Breast epithelium (tissue), 4 donors: ENCODE measurements at regions not wholly inside any gene's neighbourhood (a gene's known extent, or its start where the extent isn't known, plus 50 kb on each side); places are given as distances from the start of the nearest gene placed in this dataset.

Experiments
- DNase-seq, 2 donors: peaks; one replicate each; pipeline ENCODE4 v3.0.0-alpha.2; 2019; ENCODE audit warnings: low spot score in 2 of 2
- H3K27ac ChIP-seq, 2 donors: fragments of 200-600 bp; sonication (generic) in 1 of 2; one replicate each; pipeline ENCODE4 v1.5.1; 2016 to 2019; ENCODE audit warnings: mild to moderate bottlenecking in 1 of 2
- H3K27me3 ChIP-seq, 2 donors: fragments of 200-600 bp; sonication (generic) in 1 of 2; one replicate each; pipeline versions ENCODE4 v1.5.1 to v1.6.0; 2017 to 2019; ENCODE audit warnings: control low read depth in 1 of 2, mild to moderate bottlenecking in 1 of 2
- H3K36me3 ChIP-seq: fragments of 200-600 bp; one replicate; pipeline ENCODE4 v1.5.1; 2019
- H3K4me1 ChIP-seq, 2 donors: fragments of 200-600 bp; sonication (generic); one replicate each; pipeline ENCODE4 v1.5.1; 2016 to 2019; ENCODE audit warnings: control low read depth in 1 of 2
- H3K4me3 ChIP-seq, 3 donors: fragments of 200-600 bp; sonication (generic); 1 replicate in 2 of 3; 2 replicates in 1 of 3; pipeline ENCODE4 v1.5.1; 2016 to 2019; ENCODE audit warnings: mild to moderate bottlenecking in 3 of 3, moderate library complexity in 2 of 3
- H3K9me3 ChIP-seq, 2 donors: fragments of 200-600 bp; sonication (generic) in 1 of 2; one replicate each; pipeline ENCODE4 v1.5.1; 2016 to 2019; ENCODE audit warnings: control low read depth in 1 of 2
- CTCF ChIP-seq, 3 donors: fragments of 450-650 bp; IDR thresholded peaks; one replicate each; pipeline ENCODE4 v1.5.1; 2016 to 2017; ENCODE audit warnings: antibody characterized with exemption in 3 of 3, mild to moderate bottlenecking in 3 of 3, moderate library complexity in 3 of 3
- POLR2A ChIP-seq: fragments of 450-650 bp; IDR thresholded peaks from one replicate; pipeline ENCODE4 v1.6.1; 2016; ENCODE audit warnings: antibody characterized with exemption, mild to moderate bottlenecking, moderate library complexity
- POLR2AphosphoS5 ChIP-seq, 3 donors: sonication (generic); formaldehyde crosslinking; IDR thresholded peaks; one replicate each; pipeline ENCODE4 v1.6.1; 2017; ENCODE audit warnings: antibody characterized with exemption in 3 of 3
- intact Hi-C: fragments of 100-400 bp; cut with DNase I; formaldehyde crosslinking; loops from one replicate; pipeline ENCODE4 v1.15.1; 2023; ENCODE audit warnings: low total_unique reads

DNA sequence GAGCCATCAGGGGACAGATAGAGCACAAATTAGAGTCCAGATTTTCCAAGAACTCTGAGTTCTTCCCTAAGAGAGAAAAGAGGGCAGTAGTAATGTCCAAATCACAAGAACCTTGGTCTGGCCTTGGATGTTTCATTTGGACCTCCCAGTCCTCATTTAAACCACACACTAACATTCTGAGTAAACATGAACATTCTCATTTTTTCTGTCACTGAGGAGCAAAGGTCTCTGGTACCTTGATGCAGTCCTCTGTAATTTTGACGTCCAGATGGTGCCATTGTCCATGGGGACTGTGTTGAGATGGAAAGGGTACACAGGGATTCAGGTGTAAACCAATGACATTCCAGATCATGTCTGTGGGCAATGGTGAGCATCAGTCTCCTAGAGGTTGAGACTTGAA lies 225.4 kb upstream of the PHYHIPL start:
- TF ChIP-seq POLR2A, result no peak
- TF ChIP-seq POLR2AphosphoS5 (IDR thresholded peaks at IDR 0.05), result no peak
- no peak for TF ChIP-seq CTCF (IDR thresholded peaks at IDR 0.05)
- intact Hi-C loops, result no loop called here
- no peaks in the 10 kb centered on the region for H3K9me3 ChIP-seq

DNA sequence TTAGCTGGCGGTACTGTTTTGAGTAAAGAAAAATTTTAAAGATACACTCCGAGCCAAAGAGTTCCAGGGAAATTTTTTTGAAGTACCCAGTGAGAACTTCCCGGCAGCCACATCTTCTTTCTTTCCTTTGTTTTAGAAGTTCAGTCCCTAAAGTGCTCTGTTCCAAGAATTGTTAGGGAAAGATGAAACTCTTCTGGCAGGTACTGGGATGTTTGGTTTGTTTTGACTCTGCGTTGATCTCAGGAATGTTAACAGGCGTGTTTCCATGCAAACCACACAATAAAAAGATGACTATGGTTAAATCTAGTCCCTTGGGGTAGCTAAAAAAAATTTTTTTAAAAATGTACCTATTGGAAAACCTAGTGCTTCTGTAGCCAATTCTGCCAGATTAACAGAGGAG lies 224.7 kb upstream of the PHYHIPL start:
- Histone ChIP-seq H3K4me1 (no peaks in the 10 kb centered on the region), H3K36me3 (no peaks in the 10 kb centered on the region), H3K27ac (peak overlapping the region; percentile 69 to 75), H3K27me3 (no peaks in the 10 kb centered on the region), H3K9me3 (no peaks in the 10 kb centered on the region), H3K4me3 (no peak overlapping the region)
- intact Hi-C loops, result no loop called here
- no peak for TF ChIP-seq POLR2A
- TF ChIP-seq CTCF (IDR thresholded peaks at IDR 0.05), result no peak
- no peak for TF ChIP-seq POLR2AphosphoS5 (IDR thresholded peaks at IDR 0.05)
- DNase-seq, result no peak

More for the DNA sequence above, 225.4 kb upstream of the PHYHIPL start:
- H3K4me1 ChIP-seq, result no peaks in the 10 kb centered on the region
- no peak for DNase-seq
- no peaks in the 10 kb centered on the region for H3K27me3 ChIP-seq
- no peaks in the 10 kb centered on the region for H3K36me3 ChIP-seq
- H3K27ac ChIP-seq, result peak overlapping the region; percentile 69 to 75
- H3K4me3 ChIP-seq, result no peak overlapping the region

GRCh38 chr10:58952162-58952601 lies 224.3 kb upstream of the PHYHIPL start:
- Histone ChIP-seq H3K27me3 (no peaks in the 10 kb centered on the region), H3K4me3 (no peak overlapping the region), H3K4me1 (no peaks in the 10 kb centered on the region), H3K36me3 (no peaks in the 10 kb centered on the region), H3K27ac (peak overlapping the region; percentile 69 to 75), H3K9me3 (no peaks in the 10 kb centered on the region)
- TF ChIP-seq POLR2AphosphoS5 (IDR thresholded peaks at IDR 0.05) (peak in 1 of 3 donors; percentile 49), CTCF (IDR thresholded peaks at IDR 0.05) (no peak), POLR2A (no peak)
- DNase-seq, result no peak
- intact Hi-C loops, result no loop called here

DNA sequence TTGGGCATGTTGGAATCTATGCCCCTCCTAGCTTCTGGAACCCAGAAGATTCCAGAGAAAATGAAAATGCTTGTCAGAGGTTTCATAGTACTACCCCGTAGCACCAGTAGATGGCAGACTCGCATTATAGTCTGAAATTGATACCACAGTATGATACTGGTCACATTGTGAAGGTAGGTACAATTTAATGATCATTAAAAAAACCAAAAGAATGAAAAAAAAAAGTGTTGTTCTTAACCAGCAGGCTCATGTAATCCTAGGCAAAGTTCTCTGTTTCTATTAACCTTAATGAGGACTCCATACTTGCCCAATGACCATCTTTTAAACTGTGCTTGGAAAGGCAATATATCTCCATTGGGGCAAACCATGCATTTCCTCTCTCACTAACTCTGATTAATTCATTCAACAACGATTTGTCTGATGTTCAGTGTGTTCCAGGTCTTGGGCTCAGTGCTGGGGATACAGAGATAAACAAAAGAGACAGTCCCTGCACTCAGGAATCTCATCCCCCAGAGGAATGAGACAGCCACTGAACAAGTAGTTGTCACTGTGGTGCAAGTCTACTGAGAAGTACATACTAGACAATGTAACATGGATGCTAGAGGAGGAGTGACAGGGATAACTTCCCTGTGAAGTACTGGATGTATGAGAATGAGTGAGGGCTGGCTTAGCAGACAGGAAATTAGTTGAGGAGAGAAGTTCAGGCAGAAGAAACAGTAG lies 223.5 kb upstream of the PHYHIPL start:
- Histone ChIP-seq H3K27ac (peak overlapping the region; percentile 69 to 75), H3K4me1 (no peaks in the 10 kb centered on the region), H3K27me3 (no peaks in the 10 kb centered on the region), H3K9me3 (no peaks in the 10 kb centered on the region), H3K36me3 (no peaks in the 10 kb centered on the region), H3K4me3 (no peak overlapping the region)
- TF ChIP-seq POLR2AphosphoS5 (IDR thresholded peaks at IDR 0.05) (no peak), CTCF (IDR thresholded peaks at IDR 0.05) (peak; percentile 56 to 91 (median 78)), POLR2A (no peak)
- intact Hi-C loops, result no loop called here
- DNase-seq, result no peak

DNA sequence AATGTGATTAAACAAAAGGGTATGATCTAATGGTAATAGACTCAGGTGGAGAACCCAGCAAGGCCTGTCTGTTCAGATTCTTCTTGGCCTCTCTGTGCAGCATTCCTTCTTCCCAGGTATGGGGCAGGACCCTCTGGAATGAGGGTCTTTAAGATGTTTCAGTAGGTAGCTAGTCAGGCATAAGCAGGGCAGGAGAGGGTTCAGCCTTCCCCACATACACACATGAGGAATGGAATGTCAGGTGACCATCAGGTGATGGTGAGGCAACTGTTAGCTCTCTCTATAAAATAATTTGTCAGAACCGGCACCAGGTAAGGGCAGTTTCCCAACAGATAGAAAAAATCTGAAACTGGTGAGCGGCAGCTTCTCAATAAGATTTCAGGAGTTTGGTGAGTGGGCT lies 222.3 kb upstream of the PHYHIPL start:
- Histone ChIP-seq H3K27ac (peak overlapping the region in 1 of 2 donors; percentile 60), H3K4me3 (no peak overlapping the region), H3K36me3 (no peaks in the 10 kb centered on the region), H3K4me1 (no peaks in the 10 kb centered on the region), H3K9me3 (no peaks in the 10 kb centered on the region), H3K27me3 (no peaks in the 10 kb centered on the region)
- no peak for TF ChIP-seq POLR2A
- no peak for TF ChIP-seq CTCF (IDR thresholded peaks at IDR 0.05)
- TF ChIP-seq POLR2AphosphoS5 (IDR thresholded peaks at IDR 0.05), result no peak
- DNase-seq, result no peak
- intact Hi-C loops, result no loop called here
